ENCODE measurements at regions not wholly inside any gene's neighbourhood (a gene's known extent, or its start where the extent isn't known, plus 50 kb on each side); places are given as distances from the start of the nearest gene placed in this dataset.

- Histone ChIP-seq H3K23me2 (ENCODE audit: insufficient read length, low read depth, low read length, poor library complexity, severe bottlenecking) (no peaks in the 10 kb centered on the region), H4K91ac (ENCODE audit: insufficient read length, low read depth, low read length) (no peak overlapping the region), H3K56ac (ENCODE audit: insufficient read length, low read depth, low read length) (no peak overlapping the region), H2BK12ac (ENCODE audit: insufficient read length, low read depth, low read length) (no peak overlapping the region), H3K4me2 (ENCODE audit: insufficient read depth, insufficient read length, low read length) (no peak overlapping the region), H3K18ac (ENCODE audit: insufficient read length, low read depth, low read length) (no peak overlapping the region), H3K9me3 (ENCODE audit: control insufficient read depth, low read depth, low read length) (no peaks in the 10 kb centered on the region), H3K79me1 (ENCODE audit: insufficient read depth, low read depth, low read length, poor library complexity, severe bottlenecking) (no peaks in the 10 kb centered on the region), H2BK5ac (ENCODE audit: insufficient read length, low read length) (no peak overlapping the region), H2BK15ac (ENCODE audit: low read depth, low read length) (no peak overlapping the region), H2BK20ac (ENCODE audit: low read depth, low read length, poor library complexity, severe bottlenecking) (no peak overlapping the region), H3K4me1 (ENCODE audit: insufficient read depth, low read length) (no peaks in the 10 kb centered on the region), H3K27ac (ENCODE audit: insufficient read length, low read depth, low read length) (no peak overlapping the region), H2AFZ (ENCODE audit: low read length) (no peak overlapping the region), H4K8ac (replicated peaks; ENCODE audit: insufficient read length, low read depth, low read length) (no peak overlapping the region), H3K4ac (ENCODE audit: low read depth, low read length) (no peak overlapping the region), H3K79me2 (ENCODE audit: insufficient read depth, low read length) (no peaks in the 10 kb centered on the region), H3K27me3 (ENCODE audit: insufficient read depth, low read length) (no peaks in the 10 kb centered on the region), H3K23ac (ENCODE audit: insufficient read length, low read depth, low read length) (no peak overlapping the region), H2BK120ac (ENCODE audit: low read depth, low read length, poor library complexity, severe bottlenecking) (no peak overlapping the region), H2AK5ac (ENCODE audit: insufficient read length, low read length) (no peak overlapping the region), H3K9ac (ENCODE audit: extremely low read depth, insufficient read length, low read length) (no peak overlapping the region), H4K5ac (ENCODE audit: insufficient read length, low read depth, low read length) (no peak overlapping the region), H4K20me1 (ENCODE audit: control insufficient read depth, insufficient read depth, insufficient read length) (no peaks in the 10 kb centered on the region), H3K14ac (ENCODE audit: insufficient read depth, low read length) (no peak overlapping the region), H3T11ph (ENCODE audit: low read length) (no peak overlapping the region)
- TF ChIP-seq CTCF (conservative IDR thresholded peaks at IDR 0.05), result no peak
- WGBS (ENCODE audit: extremely low coverage, insufficient read length, low lambda C conversion rate), result no CpG with 5 or more reads among the region's 3 CpGs
- DNase-seq, result no peak
- H3K36me3 Mint-ChIP-seq (ENCODE audit: insufficient read depth in 1 of 3, low read depth in 3 of 3), result no peaks in the 10 kb centered on the region
- H3K4me3 Mint-ChIP-seq, result no peak overlapping the region
- H3K27me3 Mint-ChIP-seq (ENCODE audit: low read depth), result no peaks in the 10 kb centered on the region
- peaks cover 0 to 3% of the 10 kb centered on the region in 2 experiments; a peak in 2 of 5 replicates for H3K9me3 Mint-ChIP-seq
- no peaks in the 10 kb centered on the region for H3K4me1 Mint-ChIP-seq
- H3K27ac Mint-ChIP-seq, result no peak overlapping the region
Observed at GRCh38 chr3:87413814-87414213, 137.4 kb upstream of the POU1F1 start.

All from H9 (cell line).